K562 (cell line): ENCODE measurements at regions not wholly inside any gene's neighbourhood (a gene's known extent, or its start where the extent isn't known, plus 50 kb on each side); places are given as distances from the start of the nearest gene placed in this dataset.

Source experiments
- ATAC-seq: fragments of 200-7000 bp; cut with Tn5 transposase; 3 replicates; pipeline ENCODE4 v1.9.1; 2020; ENCODE audit warnings: moderate library complexity
- BruUV-seq: library from RNA; stranded (reverse); fragments of 400-500 nt; replicated peaks from 2 replicates; lab custom pipeline; 2021; lab: Mats Ljungman, UMichigan
- CTCF ChIA-PET: fragments of 300-600 bp; formaldehyde crosslinking; extraction: SDS; loops from one replicate; lab custom pipeline; 2021; ENCODE audit warnings: low intra/inter-chr PET ratio; lab: Yijun Ruan, JAX
- POLR2A ChIA-PET: fragments of 300-600, 350-650 bp; sonication (Branson Sonifier 250); formaldehyde crosslinking; extraction: SDS; loops from one replicate; lab custom pipeline; 2021; ENCODE audit warnings: antibody characterized with exemption, inconsistent platforms; lab: Yijun Ruan, JAX
- DNase-seq, 4 experiments: peaks; one replicate each; pipeline versions ENCODE4 v3.0.0 to v3.0.0-alpha.2; 2011 to 2018; ENCODE audit warnings: low spot score in 3 of 4, mixed read lengths in 3 of 4; ENCODE audit errors: extremely low read depth in 1 of 4
- FAIRE-seq: peaks from 2 replicates; lab custom pipeline; 2011; peaks lifted over from hg19 to GRCh38; lab: Jason Lieb, UNC
- H2AFZ ChIP-seq: 2 replicates; pipeline ENCODE4 v1.6.0; 2011; ENCODE audit warnings: low read depth, low read length, control low read depth, inconsistent platforms
- H3K27ac ChIP-seq: fragments of 200-600 bp; 3 replicates; pipeline ENCODE4 v1.8.0; 2011; ENCODE audit warnings: low read depth, mild to moderate bottlenecking, control low read depth, inconsistent platforms, low read length, moderate library complexity, mixed read lengths; ENCODE audit errors: extremely low read depth
- H3K27me3 ChIP-seq, 2 experiments: fragments of 300-600 bp in 1 of 2; 2 replicates in 1 of 2; 3 replicates in 1 of 2; pipeline versions ENCODE4 v1.6.0 to v1.8.0; 2011; ENCODE audit warnings: inconsistent platforms in 2 of 2, low read length in 2 of 2, mild to moderate bottlenecking in 1 of 2, mixed read lengths in 1 of 2, moderate library complexity in 1 of 2; ENCODE audit not compliant: control insufficient read depth in 2 of 2, insufficient read depth in 2 of 2
- H3K36me3 ChIP-seq: fragments of 300-600 bp; 3 replicates; pipeline ENCODE4 v1.8.0; 2011; ENCODE audit warnings: mild to moderate bottlenecking, low read length, inconsistent platforms; ENCODE audit not compliant: control insufficient read depth, insufficient read depth
- H3K4me1 ChIP-seq, 2 experiments: fragments of 200-600 bp in 1 of 2; replicated peaks in 1 of 2; 2 replicates in 1 of 2; 3 replicates in 1 of 2; pipeline versions ENCODE4 v1.5.1 to v1.8.0; 2011; ENCODE audit warnings: inconsistent platforms in 2 of 2, low read length in 2 of 2, mild to moderate bottlenecking in 1 of 2, mixed read lengths in 1 of 2, moderate library complexity in 1 of 2; ENCODE audit not compliant: control insufficient read depth in 2 of 2, insufficient read depth in 2 of 2
- H3K4me2 ChIP-seq: 2 replicates; pipeline ENCODE4 v1.6.1; 2011; ENCODE audit warnings: low read length, control low read depth, inconsistent platforms, mixed read lengths; ENCODE audit not compliant: insufficient read depth
- H3K4me3 ChIP-seq: fragments of 200-600 bp; sonication (generic), shearing (Covaris generic); 2 replicates; pipeline ENCODE4 v1.5.1; 2016; ENCODE audit warnings: control low read depth, inconsistent platforms
- H3K79me2 ChIP-seq: fragments of 200-600 bp; 3 replicates; pipeline ENCODE4 v1.8.0; 2011; ENCODE audit warnings: low read length, inconsistent platforms; ENCODE audit not compliant: control insufficient read depth, insufficient read depth
- H3K9ac ChIP-seq, 2 experiments: 2 replicates each; pipeline versions ENCODE4 v1.6.0 to v1.6.1; 2011; ENCODE audit warnings: low read depth in 2 of 2, low read length in 2 of 2, control low read depth in 1 of 2, inconsistent platforms in 1 of 2, mild to moderate bottlenecking in 1 of 2, mixed read lengths in 1 of 2; ENCODE audit not compliant: insufficient read depth in 1 of 2
- H3K9me1 ChIP-seq: one replicate; pipeline ENCODE4 v1.6.0; 2011; ENCODE audit warnings: inconsistent platforms, mild to moderate bottlenecking, low read length, moderate library complexity; ENCODE audit not compliant: control insufficient read depth, insufficient read depth
- H3K9me3 ChIP-seq: replicated peaks from 2 replicates; pipeline ENCODE4 v1.5.1; 2011; ENCODE audit warnings: low read depth, low read length, inconsistent platforms; ENCODE audit not compliant: control insufficient read depth, insufficient read depth
- H4K20me1 ChIP-seq: replicated peaks from 2 replicates; pipeline ENCODE4 v1.6.1; 2011; ENCODE audit warnings: low read length, inconsistent platforms, mixed read lengths; ENCODE audit not compliant: control insufficient read depth, insufficient read depth
- CHD2 ChIP-seq: IDR thresholded peaks from 2 replicates; pipeline ENCODE4 v1.6.1; 2011; ENCODE audit warnings: low read depth, low read length
- DACH1 ChIP-seq: fragments of 450-650 bp; IDR thresholded peaks from 2 replicates; pipeline ENCODE4 v1.6.1; 2018; ENCODE audit not compliant: partially characterized antibody
- DNMT1 ChIP-seq: fragments of 450-650 bp; IDR thresholded peaks from 2 replicates; pipeline ENCODE4 v1.6.1; 2016; ENCODE audit warnings: antibody characterized with exemption, mild to moderate bottlenecking
- GABPB2 ChIP-seq: fragments of 250-450 bp; sonication (Bioruptor Pico); conservative IDR thresholded peaks from 2 replicates; pipeline ENCODE4 v1.5.1; 2021; ENCODE audit warnings: mild to moderate bottlenecking
- GTF2E2 ChIP-seq: fragments of 200-800 bp; sonication (Bioruptor generic); IDR thresholded peaks from 2 replicates; pipeline ENCODE4 v1.6.1; 2016; ENCODE audit warnings: missing genetic modification characterization, missing compliant biosample characterization
- NCOA2 ChIP-seq, 2 experiments: fragments of 450-650 bp; IDR thresholded peaks; 2 replicates each; pipeline ENCODE4 v1.6.1; 2018; ENCODE audit warnings: mild to moderate bottlenecking in 2 of 2, moderate library complexity in 1 of 2; ENCODE audit not compliant: partially characterized antibody in 2 of 2
- NR1H2 ChIP-seq: sonication (generic); formaldehyde crosslinking; IDR thresholded peaks from 2 replicates; pipeline ENCODE4 v1.4.0; 2020; ENCODE audit warnings: mild to moderate bottlenecking, missing genetic modification reagents
- PHF8 ChIP-seq: fragments of 200-600 bp; sonication (generic); IDR thresholded peaks from 2 replicates; pipeline ENCODE4 v1.6.1; 2012; ENCODE audit warnings: mixed run types, mild to moderate bottlenecking, inconsistent platforms, low read length, moderate library complexity, borderline replicate concordance
- POLR2A ChIP-seq: fragments of 450-650 bp; conservative IDR thresholded peaks from 2 replicates; pipeline ENCODE4 v1.6.1; 2016
- SREBF2 ChIP-seq: sonication (generic); formaldehyde crosslinking; IDR thresholded peaks from 2 replicates; pipeline ENCODE4 v1.4.0; 2020; ENCODE audit warnings: mild to moderate bottlenecking, missing genetic modification reagents
- TOE1 ChIP-seq, 2 experiments: fragments of 450-650 bp in 1 of 2; sonication (generic) in 1 of 2; formaldehyde crosslinking in 1 of 2; IDR thresholded peaks; 2 replicates each; pipeline versions ENCODE4 v1.7.1 to v1.8.0; 2016 to 2022; ENCODE audit warnings: borderline replicate concordance in 2 of 2, mild to moderate bottlenecking in 2 of 2, antibody characterized with exemption in 1 of 2, inconsistent platforms in 1 of 2, low read depth in 1 of 2, missing genetic modification reagents in 1 of 2, moderate library complexity in 1 of 2
- ZBTB8A ChIP-seq: fragments of 450-650 bp; IDR thresholded peaks from 2 replicates; pipeline ENCODE4 v1.6.1; 2018; ENCODE audit warnings: mild to moderate bottlenecking, moderate library complexity; ENCODE audit not compliant: partially characterized antibody
- ZNF124 ChIP-seq: sonication (generic); formaldehyde crosslinking; IDR thresholded peaks from 2 replicates; pipeline ENCODE4 v1.8.1; 2022; ENCODE audit warnings: missing genetic modification reagents
- ZNF197 ChIP-seq: fragments of 200-800 bp; sonication (Bioruptor generic); IDR thresholded peaks from 2 replicates; pipeline ENCODE4 v1.6.1; 2016; ENCODE audit warnings: low read depth, missing genetic modification characterization, missing compliant biosample characterization
- ZNF354B ChIP-seq: fragments of 250-450 bp; sonication (Bioruptor Pico); IDR thresholded peaks from 2 replicates; pipeline ENCODE4 v1.4.0; 2020
- ZNF584 ChIP-seq: fragments of 200-800 bp; sonication (Bioruptor generic); IDR thresholded peaks from 2 replicates; pipeline ENCODE4 v1.6.1; 2016; ENCODE audit warnings: low read depth, mild to moderate bottlenecking, missing genetic modification characterization, missing compliant biosample characterization
- ZNF830 ChIP-seq: fragments of 250-450 bp; sonication (Bioruptor Pico); IDR thresholded peaks from 2 replicates; pipeline ENCODE4 v1.5.0; 2021; ENCODE audit warnings: mild to moderate bottlenecking
- WGBS: fragments of 100-300 bp; shearing (Covaris generic); methylation state at CpG from one replicate; pipeline ENCODE4 v1.1.6; 2016; ENCODE audit warnings: low coverage, mixed read lengths; ENCODE audit not compliant: insufficient coverage; ENCODE audit errors: missing lambda C conversion rate; 5-methylcytosine and 5-hydroxymethylcytosine counted together
- in situ Hi-C: fragments of 300-500 bp; cut with MboI; formaldehyde crosslinking; loops from 4 replicates; pipeline ENCODE4 v1.15.0; 2018; ENCODE audit warnings: inconsistent platforms, mixed read lengths
- intact Hi-C: fragments of 100-400 bp; cut with micrococcal nuclease; formaldehyde crosslinking; loops from 2 replicates; pipeline ENCODE4 v1.14.2; 2022
- TF ChIP-seq, protein P1 (sequence below): fragments of 250-450 bp; sonication (Bioruptor Pico); IDR thresholded peaks from 2 replicates; pipeline ENCODE4 v1.8.0; 2022; ENCODE audit warnings: inconsistent platforms

- in situ Hi-C loops, result loop anchor here (25.0 kb wide), 1 partner anchor 643 kb away; no protein-coding TSS in a partner anchor
- Histone ChIP-seq H3K4me3 (no peak overlapping the region), H3K4me2 (no peak overlapping the region), H3K4me1 (no peaks in the 10 kb centered on the region), H3K9me3 (no peaks in the 10 kb centered on the region), H2AFZ (no peak overlapping the region), H4K20me1 (no peaks in the 10 kb centered on the region), H3K36me3 (no peaks in the 10 kb centered on the region), H3K27ac (no peak overlapping the region), H3K9me1 (no peaks in the 10 kb centered on the region), H3K79me2 (no peaks in the 10 kb centered on the region), H3K9ac (no peak overlapping the region), H3K27me3 (no peaks in the 10 kb centered on the region)
- ChIA-PET CTCF (no interaction called here), POLR2A (no interaction called here)
- FAIRE-seq (no peak), ATAC-seq (no peak), DNase-seq (no peak)
- WGBS, result 7% methylated on average over 1 of the region's 1 CpG
- no TSS peak for BruUV-seq
- intact Hi-C loops, result no loop called here
- TF ChIP-seq ZNF124 (no peak), DNMT1 (no peak)
Measured at GRCh38 chr1:87929906-87930305, 601.2 kb downstream of the LMO4 start.

- Histone ChIP-seq H3K27ac (no peak overlapping the region), H3K4me2 (no peak overlapping the region), H3K27me3 (no peaks in the 10 kb centered on the region), H3K36me3 (no peaks in the 10 kb centered on the region), H3K4me3 (no peak overlapping the region), H3K79me2 (no peaks in the 10 kb centered on the region), H4K20me1 (no peaks in the 10 kb centered on the region), H3K9ac (no peak overlapping the region), H3K4me1 (no peaks in the 10 kb centered on the region), H3K9me1 (no peaks in the 10 kb centered on the region), H3K9me3 (no peaks in the 10 kb centered on the region), H2AFZ (no peak overlapping the region)
- 0% methylated on average over 1 of the region's 1 CpG for WGBS
- ATAC-seq, result no peak
- FAIRE-seq, result no peak
- DNase-seq, result no peak
- ChIA-PET POLR2A (no interaction called here), CTCF (no interaction called here)
- intact Hi-C loops, result no loop called here
- in situ Hi-C loops, result loop anchor here (25.0 kb wide), 1 partner anchor 643 kb away; no protein-coding TSS in a partner anchor
- BruUV-seq, result no TSS peak
- TF ChIP-seq NCOA2 (IDR thresholded peaks at IDR 0.05; ENCODE audit: partially characterized antibody in 2 of 2) (no peak), PHF8 (no peak), GTF2E2 (no peak), ZNF354B (no peak), SREBF2 (CRISPR knock-in tag) (no peak), GABPB2 (CRISPR knock-in tag) (no peak), ZNF830 (CRISPR knock-in tag) (no peak), ZNF584 (CRISPR knock-in tag) (no peak), TOE1 (IDR thresholded peaks at IDR 0.05; ENCODE audit: borderline replicate concordance) (no peak), TOE1 (CRISPR knock-in tag; IDR thresholded peaks at IDR 0.05; ENCODE audit: borderline replicate concordance, low read depth) (no peak), NR1H2 (CRISPR knock-in tag) (no peak), DACH1 (no peak), POLR2A (no peak), ZNF197 (CRISPR knock-in tag) (no peak), CHD2 (no peak), ZBTB8A (no peak)
- TF ChIP-seq, protein P1, sequence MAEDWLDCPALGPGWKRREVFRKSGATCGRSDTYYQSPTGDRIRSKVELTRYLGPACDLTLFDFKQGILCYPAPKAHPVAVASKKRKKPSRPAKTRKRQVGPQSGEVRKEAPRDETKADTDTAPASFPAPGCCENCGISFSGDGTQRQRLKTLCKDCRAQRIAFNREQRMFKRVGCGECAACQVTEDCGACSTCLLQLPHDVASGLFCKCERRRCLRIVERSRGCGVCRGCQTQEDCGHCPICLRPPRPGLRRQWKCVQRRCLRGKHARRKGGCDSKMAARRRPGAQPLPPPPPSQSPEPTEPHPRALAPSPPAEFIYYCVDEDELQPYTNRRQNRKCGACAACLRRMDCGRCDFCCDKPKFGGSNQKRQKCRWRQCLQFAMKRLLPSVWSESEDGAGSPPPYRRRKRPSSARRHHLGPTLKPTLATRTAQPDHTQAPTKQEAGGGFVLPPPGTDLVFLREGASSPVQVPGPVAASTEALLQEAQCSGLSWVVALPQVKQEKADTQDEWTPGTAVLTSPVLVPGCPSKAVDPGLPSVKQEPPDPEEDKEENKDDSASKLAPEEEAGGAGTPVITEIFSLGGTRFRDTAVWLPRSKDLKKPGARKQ (CRISPR knock-in tag), result no peak
Measured at GRCh38 chr1:87930796-87931195, 602.1 kb downstream of the LMO4 start.
